CD14-positive monocyte (primary cell): ENCODE measurements at regions not wholly inside any gene's neighbourhood (a gene's known extent, or its start where the extent isn't known, plus 50 kb on each side); places are given as distances from the start of the nearest gene placed in this dataset.

Experiments
- DNase-seq, 3 donors: peaks; one replicate each; pipeline ENCODE4 v3.0.0-alpha.2; 2011 to 2022
- H2AFZ ChIP-seq: 2 replicates; pipeline ENCODE4 v1.6.0; 2012; ENCODE audit warnings: mild to moderate bottlenecking, low read depth, low read length, inconsistent platforms; ENCODE audit not compliant: insufficient read depth, poor library complexity, severe bottlenecking
- H3K27ac ChIP-seq, 2 donors: 1 replicate in 1 of 2; 2 replicates in 1 of 2; pipeline ENCODE4 v1.5.1; 2012 to 2013; ENCODE audit warnings: low read length in 2 of 2, control low read depth in 1 of 2, inconsistent platforms in 1 of 2, low read depth in 1 of 2, mild to moderate bottlenecking in 1 of 2
- H3K27me3 ChIP-seq, 2 donors: one replicate each; pipeline versions ENCODE4 v1.6.0 to v1.6.1; 2011 to 2013; ENCODE audit warnings: low read length in 2 of 2; ENCODE audit not compliant: control insufficient read depth in 2 of 2, insufficient read depth in 2 of 2
- H3K36me3 ChIP-seq, 2 donors: replicated peaks in 1 of 2; 1 replicate in 1 of 2; 2 replicates in 1 of 2; pipeline versions ENCODE4 v1.5.1 to v1.6.1; 2012 to 2013; ENCODE audit warnings: low read length in 2 of 2, control low read depth in 1 of 2, inconsistent platforms in 1 of 2, mild to moderate bottlenecking in 1 of 2; ENCODE audit not compliant: insufficient read depth in 2 of 2, control insufficient read depth in 1 of 2
- H3K4me1 ChIP-seq, 2 donors: 1 replicate in 1 of 2; 2 replicates in 1 of 2; pipeline versions ENCODE4 v1.5.1 to v1.6.1; 2012 to 2013; ENCODE audit warnings: low read length in 2 of 2, control low read depth in 1 of 2, inconsistent platforms in 1 of 2, mild to moderate bottlenecking in 1 of 2, moderate library complexity in 1 of 2; ENCODE audit not compliant: insufficient read depth in 2 of 2, control insufficient read depth in 1 of 2
- H3K4me2 ChIP-seq: replicated peaks from 2 replicates; pipeline ENCODE3; 2012; ENCODE audit warnings: low read length, moderate library complexity, mild to moderate bottlenecking; ENCODE audit not compliant: poor library complexity, severe bottlenecking; ENCODE audit errors: extremely low read depth
- H3K4me3 ChIP-seq, 3 experiments: fragments of 200-600 bp in 1 of 3; sonication (generic) in 1 of 3; replicated peaks in 1 of 3; 1 replicate in 2 of 3; 2 replicates in 1 of 3; pipeline ENCODE4 v1.5.1; 2011 to 2013; ENCODE audit warnings: low read length in 3 of 3, mild to moderate bottlenecking in 3 of 3, control low read depth in 2 of 3, low read depth in 2 of 3, inconsistent platforms in 1 of 3, moderate library complexity in 1 of 3
- H3K79me2 ChIP-seq: 2 replicates; pipeline ENCODE4 v1.6.0; 2012; ENCODE audit warnings: mild to moderate bottlenecking, control low read depth, inconsistent platforms, low read length, moderate library complexity; ENCODE audit not compliant: insufficient read depth
- H3K9ac ChIP-seq: 2 replicates; pipeline ENCODE4 v1.6.0; 2017; ENCODE audit warnings: low read length, mild to moderate bottlenecking; ENCODE audit not compliant: insufficient read depth, poor library complexity, severe bottlenecking
- H3K9me3 ChIP-seq, 2 donors: replicated peaks in 1 of 2; 1 replicate in 1 of 2; 2 replicates in 1 of 2; pipeline versions ENCODE4 v1.5.1 to v1.6.1; 2012 to 2013; ENCODE audit warnings: low read length in 2 of 2, control low read depth in 1 of 2; ENCODE audit not compliant: control insufficient read depth in 1 of 2, insufficient read depth in 1 of 2
- H4K20me1 ChIP-seq: 2 replicates; pipeline ENCODE4 v1.6.0; 2012; ENCODE audit warnings: mild to moderate bottlenecking, low read length, control low read depth, moderate library complexity; ENCODE audit not compliant: insufficient read depth
- H3K27ac Mint-ChIP-seq, 7 donors: one replicate each; pipeline ENCODE4 v1.8.0; 2020; ENCODE audit warnings: mild to moderate bottlenecking in 7 of 7, mixed read lengths in 7 of 7, moderate library complexity in 6 of 7, inconsistent platforms in 2 of 7
- H3K27me3 Mint-ChIP-seq, 3 donors: one replicate each; pipeline ENCODE4 v1.8.0; 2021 to 2022; ENCODE audit warnings: low read depth in 3 of 3, mild to moderate bottlenecking in 3 of 3, mixed read lengths in 3 of 3, moderate library complexity in 3 of 3, inconsistent platforms in 1 of 3
- H3K36me3 Mint-ChIP-seq, 2 donors: one replicate each; pipeline ENCODE4 v1.8.0; 2020; ENCODE audit warnings: mixed read lengths in 2 of 2, inconsistent platforms in 1 of 2, mild to moderate bottlenecking in 1 of 2
- H3K4me1 Mint-ChIP-seq: one replicate; pipeline ENCODE4 v1.8.0; 2020; ENCODE audit warnings: mild to moderate bottlenecking, mixed read lengths
- H3K4me3 Mint-ChIP-seq, 2 donors: one replicate each; pipeline ENCODE4 v1.8.0; 2020; ENCODE audit warnings: mild to moderate bottlenecking in 2 of 2, mixed read lengths in 2 of 2, moderate library complexity in 1 of 2
- H3K9me3 Mint-ChIP-seq, 7 donors: one replicate each; pipeline ENCODE4 v1.8.0; 2020 to 2022; ENCODE audit warnings: mixed read lengths in 7 of 7, mild to moderate bottlenecking in 6 of 7, moderate library complexity in 6 of 7, inconsistent platforms in 2 of 7
- WGBS: methylation state at CpG from one replicate; pipeline ENCODE4 v1.1.5; 2013; ENCODE audit warnings: missing lambda C conversion rate; ENCODE audit not compliant: insufficient coverage; 5-methylcytosine and 5-hydroxymethylcytosine counted together
- intact Hi-C, 2 donors: fragments of 100-400 bp; cut with micrococcal nuclease; formaldehyde crosslinking; loops; one replicate each; pipeline versions ENCODE4 v1.15.0 to v1.15.1; 2023
- TF ChIP-seq, protein P1 (sequence below): fragments of 200-600 bp; IDR thresholded peaks from one replicate; pipeline ENCODE4 v1.8.0; 2022; ENCODE audit warnings: antibody characterized with exemption, mild to moderate bottlenecking

DNA sequence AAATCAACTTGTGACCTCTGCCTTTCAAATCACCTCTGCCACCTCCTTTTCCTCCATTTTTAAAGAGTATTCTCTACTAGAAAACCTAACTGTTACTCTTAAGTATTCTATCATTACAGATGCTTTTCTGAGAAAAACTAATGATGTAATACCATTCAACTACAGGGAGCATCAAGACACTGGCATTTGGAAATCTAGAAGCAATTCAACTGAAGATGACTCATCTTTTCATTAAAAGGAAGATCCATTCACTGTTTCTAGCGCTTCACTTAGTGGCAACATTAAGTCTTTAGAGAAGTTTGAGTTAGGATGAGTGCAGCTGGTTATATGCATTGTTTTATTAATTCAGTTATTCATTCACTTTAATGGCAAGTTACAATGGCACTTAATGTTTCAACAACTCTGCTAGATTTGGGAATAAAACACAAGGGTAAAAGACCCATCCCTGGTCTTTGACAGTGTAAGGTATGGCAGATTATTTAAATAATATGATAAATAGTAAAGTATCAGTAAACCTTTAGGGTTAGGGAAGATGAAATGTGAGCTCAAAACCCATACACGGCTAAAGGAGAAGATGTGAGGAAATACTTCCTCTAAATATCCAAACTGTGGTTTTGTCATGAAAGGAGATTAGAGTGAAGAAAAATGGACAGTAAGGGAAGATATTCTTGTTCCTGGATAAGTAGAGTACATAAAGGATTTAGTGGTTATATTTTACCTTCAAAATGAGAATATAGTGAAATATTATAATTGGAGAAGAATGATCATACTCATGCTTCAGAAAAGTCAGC lies 61.7 kb downstream of the KCNJ2 start:
- no CpG with 5 or more reads among the region's 2 CpGs for WGBS
- peak overlapping the region in 1 of 3 experiments; percentile 11 for H3K4me3 ChIP-seq
- H3K4me2 ChIP-seq, result peak overlapping the region; percentile 36
- peak overlapping the region in 6 of 7 donors; percentile 7 to 83 (median 42) for H3K27ac Mint-ChIP-seq
- no peaks in the 10 kb centered on the region for H3K27me3 ChIP-seq
- no peak overlapping the region for H3K9ac ChIP-seq
- peaks cover 0 to 2% (median 2%) of the 10 kb centered on the region in 3 donors for H3K27me3 Mint-ChIP-seq
- peaks cover 15% of the 10 kb centered on the region for H3K4me1 Mint-ChIP-seq
- peaks cover 0 to 5% (median 2%) of the 10 kb centered on the region in 7 donors for H3K9me3 Mint-ChIP-seq
- intact Hi-C loops, result no loop called here
- no peaks in the 10 kb centered on the region for H3K79me2 ChIP-seq
- TF ChIP-seq, protein P1, sequence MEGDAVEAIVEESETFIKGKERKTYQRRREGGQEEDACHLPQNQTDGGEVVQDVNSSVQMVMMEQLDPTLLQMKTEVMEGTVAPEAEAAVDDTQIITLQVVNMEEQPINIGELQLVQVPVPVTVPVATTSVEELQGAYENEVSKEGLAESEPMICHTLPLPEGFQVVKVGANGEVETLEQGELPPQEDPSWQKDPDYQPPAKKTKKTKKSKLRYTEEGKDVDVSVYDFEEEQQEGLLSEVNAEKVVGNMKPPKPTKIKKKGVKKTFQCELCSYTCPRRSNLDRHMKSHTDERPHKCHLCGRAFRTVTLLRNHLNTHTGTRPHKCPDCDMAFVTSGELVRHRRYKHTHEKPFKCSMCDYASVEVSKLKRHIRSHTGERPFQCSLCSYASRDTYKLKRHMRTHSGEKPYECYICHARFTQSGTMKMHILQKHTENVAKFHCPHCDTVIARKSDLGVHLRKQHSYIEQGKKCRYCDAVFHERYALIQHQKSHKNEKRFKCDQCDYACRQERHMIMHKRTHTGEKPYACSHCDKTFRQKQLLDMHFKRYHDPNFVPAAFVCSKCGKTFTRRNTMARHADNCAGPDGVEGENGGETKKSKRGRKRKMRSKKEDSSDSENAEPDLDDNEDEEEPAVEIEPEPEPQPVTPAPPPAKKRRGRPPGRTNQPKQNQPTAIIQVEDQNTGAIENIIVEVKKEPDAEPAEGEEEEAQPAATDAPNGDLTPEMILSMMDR, result no peak
- H3K36me3 Mint-ChIP-seq, result no peaks in the 10 kb centered on the region
- H2AFZ ChIP-seq, result no peak overlapping the region
- H3K27ac ChIP-seq, result peak overlapping the region in 1 of 2 donors; percentile 16
- peaks cover 12 to 19% of the 10 kb centered on the region in 2 donors for H3K4me1 ChIP-seq
- H3K36me3 ChIP-seq, result no peaks in the 10 kb centered on the region
- peak; percentile 36 to 71 (median 62) for DNase-seq
- no peaks in the 10 kb centered on the region for H3K9me3 ChIP-seq
- no peak overlapping the region for H3K4me3 Mint-ChIP-seq
- H4K20me1 ChIP-seq, result no peaks in the 10 kb centered on the region

DNA sequence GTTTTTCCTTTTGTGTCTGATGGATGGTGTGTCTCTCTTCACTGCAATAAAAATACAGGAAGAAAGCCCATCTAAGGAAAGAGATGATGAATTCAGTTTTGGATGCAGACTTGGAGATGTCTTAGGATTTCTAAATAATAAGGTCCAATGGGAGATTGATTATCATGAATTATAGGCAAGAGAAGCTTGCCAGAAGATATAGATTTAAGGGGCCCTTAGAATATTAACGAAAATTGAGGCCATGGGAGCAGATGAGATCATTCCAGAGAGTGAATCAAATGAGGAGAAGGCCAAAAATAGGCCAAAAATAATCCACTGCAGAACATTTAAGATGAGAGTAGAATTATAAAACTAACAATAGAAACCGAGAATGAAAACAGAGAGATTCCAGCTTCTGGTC lies 63.1 kb downstream of the KCNJ2 start:
- no peak overlapping the region for H2AFZ ChIP-seq
- no peaks in the 10 kb centered on the region for H3K79me2 ChIP-seq
- no peaks in the 10 kb centered on the region for H4K20me1 ChIP-seq
- intact Hi-C loops, result no loop called here
- Mint-ChIP-seq H3K27me3 (peaks cover 0 to 2% (median 2%) of the 10 kb centered on the region in 3 donors), H3K4me3 (no peak overlapping the region), H3K4me1 (peaks cover 15% of the 10 kb centered on the region), H3K36me3 (no peaks in the 10 kb centered on the region), H3K9me3 (peaks cover 0 to 5% (median 2%) of the 10 kb centered on the region in 7 donors), H3K27ac (no peak overlapping the region)
- H3K9ac ChIP-seq, result no peak overlapping the region
- DNase-seq, result no peak
- no peaks in the 10 kb centered on the region for H3K36me3 ChIP-seq
- no peaks in the 10 kb centered on the region for H3K9me3 ChIP-seq
- H3K4me2 ChIP-seq, result no peak overlapping the region
- H3K27me3 ChIP-seq, result no peaks in the 10 kb centered on the region
- peaks cover 12 to 19% of the 10 kb centered on the region in 2 donors for H3K4me1 ChIP-seq
- no peak overlapping the region for H3K27ac ChIP-seq
- 100% methylated on average over 1 of the region's 2 CpGs for WGBS
- TF ChIP-seq, protein P1, result no peak
- H3K4me3 ChIP-seq, result no peak overlapping the region
